GM10266 (cell line): ENCODE measurements at regions not wholly inside any gene's neighbourhood (a gene's known extent, or its start where the extent isn't known, plus 50 kb on each side); places are given as distances from the start of the nearest gene placed in this dataset.
"Not testable (repeated sequence)": the region's sequence is repeated elsewhere in the genome, so short reads cannot be mapped to it uniquely, and the experiment has no call there.

ENCODE experiments used
- DNase-seq: peaks from one replicate; pipeline ENCODE4 v3.0.0; 2012; ENCODE audit errors: extremely low spot score
- CTCF ChIP-seq: IDR thresholded peaks from 2 replicates; pipeline ENCODE4 v1.5.1; 2012; ENCODE audit warnings: mild to moderate bottlenecking, low read depth; ENCODE audit not compliant: control insufficient read depth, insufficient read depth; ENCODE audit errors: missing control alignments

- no peak for DNase-seq
- TF ChIP-seq CTCF: no peak
Measured at GRCh38 chr3:106850437-106850836, 526.8 kb upstream of the CCDC54 start.

- DNase-seq: not testable (repeated sequence)
Measured at GRCh38 chr3:106858321-106858720, 518.9 kb upstream of the CCDC54 start.

DNA sequence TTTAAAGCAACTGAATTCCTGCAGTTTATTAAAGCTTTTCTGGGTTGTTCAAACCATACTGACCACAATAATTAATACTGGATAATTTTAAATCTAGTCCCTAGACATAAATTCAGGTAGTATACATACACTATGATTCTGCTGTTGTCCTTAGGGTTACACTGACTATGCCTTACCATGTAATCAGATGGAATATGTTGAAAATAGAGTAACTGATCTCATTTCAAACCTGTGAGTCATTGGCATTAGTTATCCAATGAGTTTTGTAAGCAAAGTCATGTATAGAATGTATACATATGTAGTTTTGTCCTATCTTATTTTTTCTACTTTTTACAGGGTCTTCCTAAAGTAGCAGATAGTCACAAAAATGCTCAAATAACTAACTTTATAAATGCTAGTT, 517.1 kb upstream of the CCDC54 start:
- DNase-seq: no peak
- no peak for TF ChIP-seq CTCF

DNA sequence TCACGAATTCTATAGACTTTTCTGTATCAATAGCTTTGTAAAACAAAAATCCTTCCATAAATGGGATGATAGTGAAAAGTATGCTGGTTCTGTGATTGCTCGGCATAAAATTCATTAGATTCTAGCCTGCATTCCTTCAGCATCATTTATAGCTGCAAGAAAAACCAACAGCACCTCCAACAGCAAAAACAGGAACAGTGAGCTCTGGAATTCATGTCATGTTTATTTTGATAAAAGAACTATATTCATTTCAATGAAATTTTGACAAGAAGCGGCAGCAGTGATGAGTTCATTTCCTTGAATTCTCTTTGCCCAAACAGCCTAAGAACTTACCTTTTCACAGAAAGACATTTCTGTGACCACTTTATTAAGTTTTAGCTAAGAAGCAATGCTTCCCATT, 515.2 kb upstream of the CCDC54 start:
- DNase-seq: no peak
- no peak for TF ChIP-seq CTCF

DNA sequence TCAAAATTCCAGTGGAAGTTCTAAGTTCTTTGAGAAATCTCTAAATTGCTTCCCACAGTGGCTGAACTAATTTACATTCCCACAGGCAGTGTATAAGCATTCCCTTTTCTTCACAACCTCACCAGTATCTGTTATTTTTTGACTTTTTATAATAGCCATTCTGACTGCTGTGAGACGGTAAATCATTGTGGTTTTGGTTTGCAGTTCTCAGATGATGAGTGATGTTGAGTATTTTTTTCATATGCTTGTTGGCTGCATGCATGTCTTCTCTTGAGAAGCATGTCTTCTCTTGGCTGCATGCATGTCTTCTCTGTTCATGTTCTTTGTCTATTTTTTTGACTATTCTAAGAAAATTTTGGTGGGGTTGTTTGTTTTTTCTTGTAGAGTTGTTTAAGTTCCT, 499.6 kb upstream of the CCDC54 start:
- no peak for TF ChIP-seq CTCF
- no peak for DNase-seq

DNA sequence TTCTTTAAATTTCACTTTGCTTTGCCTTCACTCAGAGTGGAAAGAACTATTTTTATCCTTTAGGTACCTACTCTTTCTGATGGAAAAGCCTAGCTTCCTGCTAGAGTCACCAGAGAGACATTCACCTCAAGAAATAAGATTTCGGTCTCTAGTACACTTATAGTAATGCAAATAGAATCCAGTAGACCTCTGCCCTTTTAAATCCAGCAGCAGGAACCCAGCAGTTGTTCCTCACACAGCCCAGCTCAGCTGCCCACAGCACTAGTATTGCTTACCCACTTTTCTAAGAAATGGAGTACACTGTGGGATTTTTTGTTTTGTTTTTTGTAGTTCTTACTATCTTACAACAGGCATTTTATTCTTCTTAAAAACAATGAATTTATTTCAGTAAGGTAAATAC, 497.0 kb upstream of the CCDC54 start:
- TF ChIP-seq CTCF: no peak
- no peak for DNase-seq

GRCh38 chr3:106881186-106881585, 496.1 kb upstream of the CCDC54 start:
- TF ChIP-seq CTCF: no peak
- no peak for DNase-seq

GRCh38 chr3:106882297-106882696, 494.9 kb upstream of the CCDC54 start:
- TF ChIP-seq CTCF: no peak

More at GRCh38 chr3:106882297-106882696, 494.9 kb upstream of the CCDC54 start:
- no peak for DNase-seq
